HepG2 (cell line): ENCODE measurements at regions not wholly inside any gene's neighbourhood (a gene's known extent, or its start where the extent isn't known, plus 50 kb on each side); places are given as distances from the start of the nearest gene placed in this dataset.
"Not testable (repeated sequence)": the region's sequence is repeated elsewhere in the genome, so short reads cannot be mapped to it uniquely, and the experiment has no call there.

Experiments
- ATAC-seq: fragments of 200-7000 bp; cut with Tn5 transposase; 3 replicates; pipeline ENCODE4 v1.9.1; 2020; ENCODE audit warnings: mild to moderate bottlenecking, moderate library complexity
- BruUV-seq: library from RNA; stranded (reverse); fragments of 400-500 nt; replicated peaks from 2 replicates; lab custom pipeline; 2021; lab: Mats Ljungman, UMichigan
- CTCF ChIA-PET: fragments of 300-600 bp; formaldehyde crosslinking; extraction: SDS; loops from one replicate; lab custom pipeline; 2021; ENCODE audit warnings: low total read pairs, inconsistent platforms, low intra/inter-chr PET ratio; lab: Yijun Ruan, JAX
- POLR2A ChIA-PET: fragments of 350-600 bp; sonication (Branson Sonifier 250); formaldehyde crosslinking; loops from one replicate; lab custom pipeline; 2020; ENCODE audit warnings: antibody characterized with exemption, inconsistent platforms; lab: Yijun Ruan, JAX
- DNase-seq: peaks from one replicate; pipeline ENCODE4 v3.0.0-alpha.2; 2015; ENCODE audit warnings: low spot score
- FAIRE-seq: peaks from 3 replicates; lab custom pipeline; 2011; peaks lifted over from hg19 to GRCh38; lab: Jason Lieb, UNC
- H2AFZ ChIP-seq: one replicate; pipeline ENCODE4 v1.6.1; 2011; ENCODE audit warnings: low read length, inconsistent platforms
- H3K27ac ChIP-seq: fragments of 300-600 bp; 3 replicates; pipeline ENCODE4 v1.8.0; 2011; ENCODE audit warnings: mixed run types, mild to moderate bottlenecking, mixed read lengths, low read length, inconsistent platforms; ENCODE audit not compliant: insufficient read depth; ENCODE audit errors: extremely low read length
- H3K27me3 ChIP-seq, 2 experiments: fragments of 200-600 bp in 1 of 2; 2 replicates in 1 of 2; 3 replicates in 1 of 2; pipeline versions ENCODE4 v1.6.0 to v1.8.0; 2011; ENCODE audit warnings: low read length in 2 of 2, mild to moderate bottlenecking in 2 of 2, moderate library complexity in 2 of 2, inconsistent platforms in 1 of 2; ENCODE audit not compliant: insufficient read depth in 2 of 2, control insufficient read depth in 1 of 2
- H3K36me3 ChIP-seq, 2 experiments: fragments of 200-600 bp in 1 of 2; replicated peaks in 1 of 2; 2 replicates in 1 of 2; 3 replicates in 1 of 2; pipeline versions ENCODE4 v1.5.1 to v1.8.0; 2011; ENCODE audit warnings: low read length in 2 of 2, inconsistent platforms in 1 of 2; ENCODE audit not compliant: insufficient read depth in 2 of 2, control insufficient read depth in 1 of 2
- H3K4me1 ChIP-seq: 2 replicates; pipeline ENCODE4 v1.5.1; 2012; ENCODE audit warnings: low read length, inconsistent platforms; ENCODE audit not compliant: insufficient read depth
- H3K4me2 ChIP-seq: 2 replicates; pipeline ENCODE4 v1.6.0; 2011; ENCODE audit warnings: low read depth, low read length, inconsistent platforms
- H3K4me3 ChIP-seq, 3 experiments: fragments of 200-600 bp in 1 of 3; sonication (generic), shearing (Covaris generic) in 1 of 3; replicated peaks in 1 of 3; 2 replicates each; pipeline ENCODE4 v1.5.1; 2011 to 2016; ENCODE audit warnings: low read length in 3 of 3, inconsistent platforms in 2 of 3, low read depth in 2 of 3, mild to moderate bottlenecking in 2 of 3, control low read depth in 1 of 3, mixed read lengths in 1 of 3; ENCODE audit not compliant: insufficient read depth in 1 of 3
- H3K79me2 ChIP-seq: one replicate; pipeline ENCODE4 v1.6.1; 2011; ENCODE audit warnings: low read length, inconsistent platforms; ENCODE audit not compliant: insufficient read depth
- H3K9ac ChIP-seq: 2 replicates; pipeline ENCODE4 v1.6.0; 2011; ENCODE audit warnings: mild to moderate bottlenecking, low read depth, low read length, inconsistent platforms; ENCODE audit not compliant: insufficient read depth
- H3K9me3 ChIP-seq: 2 replicates; pipeline ENCODE4 v1.5.1; 2012; ENCODE audit warnings: mild to moderate bottlenecking, low read length
- H4K20me1 ChIP-seq: 2 replicates; pipeline ENCODE4 v1.6.0; 2011; ENCODE audit warnings: inconsistent platforms, mild to moderate bottlenecking, low read length, moderate library complexity; ENCODE audit not compliant: insufficient read depth
- AGO1 ChIP-seq: fragments of 200-400 bp; formaldehyde crosslinking; IDR thresholded peaks from 2 replicates; pipeline ENCODE4 v1.6.1; 2017; ENCODE audit warnings: mild to moderate bottlenecking, low read depth, low read length, moderate library complexity; ENCODE audit not compliant: poor library complexity, severe bottlenecking
- CEBPB ChIP-seq: IDR thresholded peaks from 2 replicates; pipeline ENCODE4 v1.6.1; 2011; ENCODE audit warnings: low read depth, low read length, improper control_type of control experiment, borderline replicate concordance
- CREB1 ChIP-seq, 2 experiments: fragments of 450-650 bp in 1 of 2; IDR thresholded peaks; 2 replicates each; pipeline ENCODE4 v1.6.1; 2016 to 2017; ENCODE audit warnings: control low read depth in 1 of 2, mild to moderate bottlenecking in 1 of 2, missing compliant biosample characterization in 1 of 2, missing genetic modification characterization in 1 of 2
- GATAD2A ChIP-seq: IDR thresholded peaks from 2 replicates; pipeline ENCODE4 v1.6.1; 2016
- NRL ChIP-seq: sonication (generic); formaldehyde crosslinking; IDR thresholded peaks from 2 replicates; pipeline ENCODE4 v1.5.0; 2020; ENCODE audit warnings: missing genetic modification reagents, mild to moderate bottlenecking, moderate library complexity, borderline replicate concordance
- SMAD3 ChIP-seq: sonication (generic); formaldehyde crosslinking; IDR thresholded peaks from 2 replicates; pipeline ENCODE4 v1.4.0; 2020; ENCODE audit warnings: missing genetic modification reagents
- ZNF335 ChIP-seq: sonication (generic); formaldehyde crosslinking; IDR thresholded peaks from 2 replicates; pipeline ENCODE4 v1.4.0; 2020; ENCODE audit warnings: missing genetic modification reagents
- WGBS: methylation state at CpG from one replicate; pipeline ENCODE4 v1.1.6; 2017; ENCODE audit warnings: low lambda C conversion rate; 5-methylcytosine and 5-hydroxymethylcytosine counted together
- in situ Hi-C: cut with HindIII; loops from 2 replicates; pipeline ENCODE4 v1.10.0; 2017; ENCODE audit warnings: low pct_unique_long_range_greater_than_20kb; ENCODE audit not compliant: extremely low pct_ligation_motif_present
- intact Hi-C: fragments of 100-400 bp; cut with micrococcal nuclease; formaldehyde crosslinking; loops from one replicate; pipeline ENCODE4 v1.10.0; 2022; ENCODE audit not compliant: unreplicated experiment
- TF ChIP-seq, protein P1 (sequence below), 2 experiments: sonication (generic) in 1 of 2; formaldehyde crosslinking in 1 of 2; IDR thresholded peaks; 2 replicates each; pipeline versions ENCODE4 v1.4.0 to v1.6.1; 2018 to 2020; ENCODE audit warnings: missing genetic modification reagents in 2 of 2, borderline replicate concordance in 1 of 2, low read depth in 1 of 2, mild to moderate bottlenecking in 1 of 2, missing biosample characterization in 1 of 2

DNA sequence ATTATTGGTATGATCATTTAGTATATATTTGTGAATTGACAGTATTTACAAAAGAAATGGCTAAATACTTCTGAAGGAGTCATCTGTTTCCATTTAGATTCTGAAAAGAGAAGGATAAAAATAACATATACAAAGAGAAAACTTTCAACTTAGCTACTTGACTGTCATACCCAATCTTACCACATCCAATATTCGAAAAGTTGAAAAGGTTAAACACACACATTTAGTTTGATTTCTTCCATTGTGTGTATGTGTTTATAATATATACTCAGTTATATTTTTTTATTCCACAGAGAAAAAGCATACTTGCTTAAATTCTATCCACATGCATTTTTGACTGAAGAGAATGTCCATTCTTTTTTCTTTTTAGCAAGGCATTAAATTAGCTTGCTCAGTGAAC lies 470.7 kb downstream of the TFEC start:
- Histone ChIP-seq H3K4me1 (no peaks in the 10 kb centered on the region), H4K20me1 (no peaks in the 10 kb centered on the region), H3K79me2 (no peaks in the 10 kb centered on the region), H3K4me2 (no peak overlapping the region), H3K27me3 (no peaks in the 10 kb centered on the region; a peak in 1 of 5 replicates), H3K9me3 (no peaks in the 10 kb centered on the region), H3K4me3 (no peak overlapping the region), H3K36me3 (no peaks in the 10 kb centered on the region), H3K27ac (no peak overlapping the region), H2AFZ (no peak overlapping the region), H3K9ac (no peak overlapping the region)
- TF ChIP-seq SMAD3 (no peak), ZNF335 (CRISPR knock-in tag) (no peak), NRL (CRISPR knock-in tag) (no peak), GATAD2A (CRISPR knock-in tag) (no peak), AGO1 (no peak)
- TF ChIP-seq, protein P1, sequence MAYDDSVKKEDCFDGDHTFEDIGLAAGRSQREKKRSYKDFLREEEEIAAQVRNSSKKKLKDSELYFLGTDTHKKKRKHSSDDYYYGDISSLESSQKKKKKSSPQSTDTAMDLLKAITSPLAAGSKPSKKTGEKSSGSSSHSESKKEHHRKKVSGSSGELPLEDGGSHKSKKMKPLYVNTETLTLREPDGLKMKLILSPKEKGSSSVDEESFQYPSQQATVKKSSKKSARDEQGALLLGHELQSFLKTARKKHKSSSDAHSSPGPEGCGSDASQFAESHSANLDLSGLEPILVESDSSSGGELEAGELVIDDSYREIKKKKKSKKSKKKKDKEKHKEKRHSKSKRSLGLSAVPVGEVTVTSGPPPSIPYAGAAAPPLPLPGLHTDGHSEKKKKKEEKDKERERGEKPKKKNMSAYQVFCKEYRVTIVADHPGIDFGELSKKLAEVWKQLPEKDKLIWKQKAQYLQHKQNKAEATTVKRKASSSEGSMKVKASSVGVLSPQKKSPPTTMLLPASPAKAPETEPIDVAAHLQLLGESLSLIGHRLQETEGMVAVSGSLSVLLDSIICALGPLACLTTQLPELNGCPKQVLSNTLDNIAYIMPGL (CRISPR knock-in tag; IDR thresholded peaks at IDR 0.05; ENCODE audit: borderline replicate concordance in 1 of 2, low read depth in 1 of 2): no peak
- no TSS peak for BruUV-seq
- ChIA-PET POLR2A (no interaction called here), CTCF (no interaction called here)
- WGBS: 2% methylated on average over 1 of the region's 1 CpG
- intact Hi-C loops: no loop called here
- ATAC-seq (no peak), FAIRE-seq (no peak), DNase-seq (no peak)
- in situ Hi-C loops: no loop called here

GRCh38 chr7:115558161-115558560 lies 472.4 kb downstream of the TFEC start:
- ChIA-PET POLR2A (no interaction called here), CTCF (no interaction called here)
- Histone ChIP-seq H3K9ac (no peak overlapping the region), H3K27ac (no peak overlapping the region), H4K20me1 (no peaks in the 10 kb centered on the region), H3K9me3 (no peaks in the 10 kb centered on the region), H2AFZ (no peak overlapping the region), H3K4me3 (no peak overlapping the region), H3K36me3 (no peaks in the 10 kb centered on the region), H3K79me2 (no peaks in the 10 kb centered on the region), H3K27me3 (no peaks in the 10 kb centered on the region; a peak in 1 of 5 replicates), H3K4me2 (no peak overlapping the region), H3K4me1 (no peaks in the 10 kb centered on the region)
- in situ Hi-C loops: no loop called here
- FAIRE-seq: no peak
- WGBS: 7% methylated on average over 1 of the region's 1 CpG
- BruUV-seq: no TSS peak
- DNase-seq: no peak
- intact Hi-C loops: no loop called here
- no peak for ATAC-seq
- TF ChIP-seq CEBPB (peak; percentile 19; the same call in 1 of the 2 replicates), CREB1 (IDR thresholded peaks at IDR 0.05) (no peak), CREB1 (CRISPR knock-in tag; IDR thresholded peaks at IDR 0.05) (no peak)

GRCh38 chr7:115557296-115557695 lies 473.3 kb downstream of the TFEC start:
- ATAC-seq, in situ Hi-C loops, H3K27me3 ChIP-seq, H3K4me1 ChIP-seq, intact Hi-C loops, DNase-seq, H3K36me3 ChIP-seq, H4K20me1 ChIP-seq, BruUV-seq, FAIRE-seq, CTCF ChIA-PET, H3K9me3 ChIP-seq, H2AFZ ChIP-seq, H3K27ac ChIP-seq, H3K79me2 ChIP-seq, H3K9ac ChIP-seq, POLR2A ChIA-PET, H3K4me2 ChIP-seq, H3K4me3 ChIP-seq: not testable (repeated sequence)
- 31% methylated on average over 2 of the region's 2 CpGs for WGBS
